ENCODE measurements at regions not wholly inside any gene's neighbourhood (a gene's known extent, or its start where the extent isn't known, plus 50 kb on each side); places are given as distances from the start of the nearest gene placed in this dataset.

DNA sequence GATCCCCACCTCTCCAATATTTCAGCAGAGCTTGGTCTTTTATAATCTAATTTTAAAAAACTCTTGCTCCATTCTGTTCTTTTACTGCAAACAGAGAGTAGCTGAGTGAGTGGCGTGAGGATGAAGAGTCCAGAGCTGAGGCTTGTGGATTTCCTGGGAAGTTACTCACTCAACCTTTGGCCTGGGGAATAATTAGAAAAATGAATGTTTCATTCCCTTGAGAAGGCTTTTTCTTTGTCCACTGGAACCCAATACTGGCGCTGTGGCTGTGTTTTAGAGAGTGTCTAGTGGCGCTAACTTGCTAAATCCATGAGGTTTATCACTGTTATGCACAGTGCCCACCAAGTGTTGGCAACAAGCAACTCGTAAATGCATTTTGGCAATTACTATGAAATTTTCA is 251.5 kb downstream of the HIVEP2 start:
- no peak overlapping the region for H3K27ac ChIP-seq
- H3K4me1 ChIP-seq (replicated peaks in 1 of 2) = no peaks in the 10 kb centered on the region
- no peak overlapping the region for H3K4me3 ChIP-seq
- no peaks in the 10 kb centered on the region for H3K36me3 ChIP-seq (replicated peaks in 1 of 2)
- intact Hi-C loops (cut with DNase I) = loop anchor here (5.0 to 10.0 kb wide), 4 partner anchors 251 to 734 kb away; partner anchors contain the start of gene HIVEP2 (in 1 of the 2)
- no peak for DNase-seq
- 79 to 82% (median 80%) methylated on average over 4 of the region's 4 CpGs for WGBS, 4 donors
- H3K27me3 ChIP-seq = no peaks in the 10 kb centered on the region
- no peaks in the 10 kb centered on the region for H3K9me3 ChIP-seq (replicated peaks in 1 of 3)
- TF ChIP-seq POLR2A (IDR thresholded peaks at IDR 0.05) (no peak), CTCF (IDR thresholded peaks at IDR 0.05) (no peak)

DNA sequence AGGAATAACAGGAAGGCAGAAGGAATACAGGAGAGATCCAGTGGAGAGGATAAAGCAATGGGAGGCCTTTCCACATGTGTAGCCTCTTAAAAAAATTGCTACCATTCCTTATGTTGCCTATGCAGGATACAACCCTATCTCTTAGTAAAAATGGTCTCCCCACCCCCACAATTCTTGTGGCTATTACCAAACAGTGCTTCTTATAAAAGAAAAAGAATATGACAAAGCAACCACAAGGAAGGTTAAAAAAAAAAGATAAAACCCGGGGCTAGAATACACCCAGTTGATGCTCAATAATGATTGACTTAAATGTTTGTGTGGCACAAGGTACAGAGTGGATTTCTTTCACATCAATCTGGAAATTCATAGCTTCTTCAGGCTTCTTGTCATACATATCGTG is 250.9 kb downstream of the HIVEP2 start:
- Histone ChIP-seq H3K9me3 (replicated peaks in 1 of 3) (no peaks in the 10 kb centered on the region), H3K4me3 (no peak overlapping the region), H3K36me3 (replicated peaks in 1 of 2) (no peaks in the 10 kb centered on the region), H3K27ac (no peak overlapping the region), H3K27me3 (no peaks in the 10 kb centered on the region), H3K4me1 (replicated peaks in 1 of 2) (no peaks in the 10 kb centered on the region)
- TF ChIP-seq POLR2A (IDR thresholded peaks at IDR 0.05) = no peak
- no peak for TF ChIP-seq CTCF (IDR thresholded peaks at IDR 0.05)
- intact Hi-C loops (cut with DNase I) = loop anchor here (5.0 to 10.0 kb wide), 4 partner anchors 251 to 733 kb away; partner anchors contain the start of gene HIVEP2 (in 1 of the 2)
- 67 to 88% (median 80%) methylated on average over 2 of the region's 2 CpGs for WGBS, 4 donors
- no peak for DNase-seq

GRCh38 chr6:142695016-142695415 is 250.0 kb downstream of the HIVEP2 start:
- TF ChIP-seq POLR2A (IDR thresholded peaks at IDR 0.05) (no peak), CTCF (IDR thresholded peaks at IDR 0.05) (no peak)
- Histone ChIP-seq H3K36me3 (replicated peaks in 1 of 2) (no peaks in the 10 kb centered on the region), H3K4me1 (replicated peaks in 1 of 2) (no peaks in the 10 kb centered on the region), H3K4me3 (no peak overlapping the region), H3K27me3 (no peaks in the 10 kb centered on the region), H3K9me3 (replicated peaks in 1 of 3) (no peaks in the 10 kb centered on the region), H3K27ac (no peak overlapping the region)
- 50 to 59% (median 57%) methylated on average over 3 of the region's 3 CpGs for WGBS, 4 donors
- intact Hi-C loops (cut with DNase I) = loop anchor here in 1 of 2 donors (10.0 kb wide), 2 partner anchors 250 to 730 kb away; partner anchors contain the start of gene HIVEP2
- DNase-seq = no peak

- no peak for DNase-seq
- no peaks in the 10 kb centered on the region for H3K36me3 ChIP-seq (replicated peaks in 1 of 2)
- no peak overlapping the region for H3K27ac ChIP-seq
- 80 to 83% (median 82%) methylated on average over 11 to 12 of the region's 12 CpGs for WGBS, 4 donors
- no peaks in the 10 kb centered on the region for H3K27me3 ChIP-seq
- H3K4me3 ChIP-seq = no peak overlapping the region
- H3K9me3 ChIP-seq (replicated peaks in 1 of 3) = no peaks in the 10 kb centered on the region
- H3K4me1 ChIP-seq (replicated peaks in 1 of 2) = peaks cover 4 to 6% of the 10 kb centered on the region in 2 donors
- TF ChIP-seq CTCF (IDR thresholded peaks at IDR 0.05) = no peak
- no peak for TF ChIP-seq POLR2A (IDR thresholded peaks at IDR 0.05)
- intact Hi-C loops (cut with DNase I) = loop anchor here in 1 of 2 donors (10.0 kb wide), 2 partner anchors 248 to 728 kb away; partner anchors contain the start of gene HIVEP2
Observed at GRCh38 chr6:142696123-142697000, 248.6 kb downstream of the HIVEP2 start.

All from adrenal gland (tissue), 9 donors.